ENCODE measurements at regions not wholly inside any gene's neighbourhood (a gene's known extent, or its start where the extent isn't known, plus 50 kb on each side); places are given as distances from the start of the nearest gene placed in this dataset.

- TF ChIP-seq MGA (IDR thresholded peaks at IDR 0.05): no peak
- TF ChIP-seq DDX20 (tag; IDR thresholded peaks at IDR 0.05; ENCODE audit: low read depth): no peak
- no peak for TF ChIP-seq ZNF282 (CRISPR knock-in tag; IDR thresholded peaks at IDR 0.05)
- no peak for TF ChIP-seq POLR2AphosphoS5 (IDR thresholded peaks at IDR 0.05; ENCODE audit: control insufficient read depth, insufficient read depth, low read depth, low read length)
Observed at GRCh38 chr5:17912794-17913193, 278.5 kb downstream of the TAF11L14 start (continued).
